ENCODE measurements at regions not wholly inside any gene's neighbourhood (a gene's known extent, or its start where the extent isn't known, plus 50 kb on each side); places are given as distances from the start of the nearest gene placed in this dataset.
A peak's percentile ranks its signal among the peaks of the same experiment; 100 is the strongest.
"Not testable (repeated sequence)": the region's sequence is repeated elsewhere in the genome, so short reads cannot be mapped to it uniquely, and the experiment has no call there.

- H3K36me3 ChIP-seq: no peaks in the 10 kb centered on the region
- H3K4me3 ChIP-seq: no peak overlapping the region
- no peak for DNase-seq
- no peaks in the 10 kb centered on the region for H3K27me3 ChIP-seq
- H3K9me3 ChIP-seq: no peaks in the 10 kb centered on the region
Measured at GRCh38 chr10:33674491-33674890, 340.0 kb upstream of the NRP1 start.

GRCh38 chr10:33673839-33674415 is 339.5 kb upstream of the NRP1 start:
- Histone ChIP-seq H3K9me3 (no peaks in the 10 kb centered on the region), H3K4me3 (no peak overlapping the region), H3K27me3 (no peaks in the 10 kb centered on the region), H3K36me3 (no peaks in the 10 kb centered on the region)
- no peak for DNase-seq

GRCh38 chr10:33669904-33670303 is 335.4 kb upstream of the NRP1 start:
- Histone ChIP-seq H3K9me3 (no peaks in the 10 kb centered on the region), H3K4me3 (no peak overlapping the region), H3K36me3 (no peaks in the 10 kb centered on the region), H3K27me3 (no peaks in the 10 kb centered on the region)
- DNase-seq: no peak

GRCh38 chr10:33666686-33667480 is 332.4 kb upstream of the NRP1 start:
- Histone ChIP-seq H3K4me3 (no peak overlapping the region), H3K9me3 (peaks cover 4% of the 10 kb centered on the region; the same call in 1 of the 2 replicates), H3K27me3 (no peaks in the 10 kb centered on the region), H3K36me3 (no peaks in the 10 kb centered on the region)
- DNase-seq: no peak

- H3K4me3 ChIP-seq: no peak overlapping the region
- no peaks in the 10 kb centered on the region for H3K36me3 ChIP-seq
- peaks cover 4% of the 10 kb centered on the region; the same call in 1 of the 2 replicates for H3K9me3 ChIP-seq
- no peaks in the 10 kb centered on the region for H3K27me3 ChIP-seq
- DNase-seq: no peak
Measured at GRCh38 chr10:33665501-33665900, 331.0 kb upstream of the NRP1 start.

GRCh38 chr10:33664070-33664469 is 329.6 kb upstream of the NRP1 start:
- H3K4me3 ChIP-seq: no peak overlapping the region
- no peaks in the 10 kb centered on the region for H3K27me3 ChIP-seq
- no peak for DNase-seq
- peaks cover 4% of the 10 kb centered on the region; the same call in 1 of the 2 replicates for H3K9me3 ChIP-seq
- H3K36me3 ChIP-seq: no peaks in the 10 kb centered on the region

- Histone ChIP-seq H3K27me3 (no peaks in the 10 kb centered on the region), H3K4me3 (no peak overlapping the region), H3K36me3 (no peaks in the 10 kb centered on the region), H3K9me3 (peaks cover 4% of the 10 kb centered on the region; the same call in 1 of the 2 replicates)
- peak; percentile 92 for DNase-seq
Measured at GRCh38 chr10:33661580-33662336, 327.3 kb upstream of the NRP1 start.

- Histone ChIP-seq H3K9me3 (peaks cover 4% of the 10 kb centered on the region; the same call in 1 of the 2 replicates), H3K4me3 (no peak overlapping the region), H3K27me3 (no peaks in the 10 kb centered on the region), H3K36me3 (no peaks in the 10 kb centered on the region)
- DNase-seq: no peak
Measured at GRCh38 chr10:33660329-33660728, 325.9 kb upstream of the NRP1 start.

- H3K27me3 ChIP-seq: no peaks in the 10 kb centered on the region
- H3K9me3 ChIP-seq: no peaks in the 10 kb centered on the region
- H3K4me3 ChIP-seq: no peak overlapping the region
- H3K36me3 ChIP-seq: no peaks in the 10 kb centered on the region
- no peak for DNase-seq
Measured at GRCh38 chr10:33657913-33658312, 323.4 kb upstream of the NRP1 start.

GRCh38 chr10:33657154-33657908 is 322.9 kb upstream of the NRP1 start:
- DNase-seq: no peak
- H3K4me3 ChIP-seq: no peak overlapping the region
- no peaks in the 10 kb centered on the region for H3K36me3 ChIP-seq
- no peaks in the 10 kb centered on the region for H3K9me3 ChIP-seq
- H3K27me3 ChIP-seq: no peaks in the 10 kb centered on the region

- no peaks in the 10 kb centered on the region for H3K36me3 ChIP-seq
- DNase-seq: no peak
- no peak overlapping the region for H3K4me3 ChIP-seq
- H3K9me3 ChIP-seq: no peaks in the 10 kb centered on the region
- H3K27me3 ChIP-seq: no peaks in the 10 kb centered on the region
Measured at GRCh38 chr10:33655921-33656320, 321.5 kb upstream of the NRP1 start.

- Histone ChIP-seq H3K27me3 (no peaks in the 10 kb centered on the region), H3K4me3 (no peak overlapping the region), H3K36me3 (no peaks in the 10 kb centered on the region), H3K9me3 (no peaks in the 10 kb centered on the region)
- DNase-seq: no peak
Measured at GRCh38 chr10:33655165-33655815, 320.8 kb upstream of the NRP1 start.

- Histone ChIP-seq H3K27me3 (no peaks in the 10 kb centered on the region), H3K36me3 (no peaks in the 10 kb centered on the region), H3K4me3 (no peak overlapping the region), H3K9me3 (no peaks in the 10 kb centered on the region)
- DNase-seq: peak; percentile 32
Measured at GRCh38 chr10:33653584-33654367, 319.3 kb upstream of the NRP1 start.

GRCh38 chr10:33652870-33653269 is 318.4 kb upstream of the NRP1 start:
- H3K4me3 ChIP-seq: no peak overlapping the region
- H3K36me3 ChIP-seq: no peaks in the 10 kb centered on the region
- DNase-seq: no peak
- no peaks in the 10 kb centered on the region for H3K9me3 ChIP-seq
- H3K27me3 ChIP-seq: no peaks in the 10 kb centered on the region

GRCh38 chr10:33650131-33650530 is 315.7 kb upstream of the NRP1 start:
- not testable (repeated sequence) for H3K27me3 ChIP-seq, H3K36me3 ChIP-seq, DNase-seq, H3K9me3 ChIP-seq, H3K4me3 ChIP-seq

GRCh38 chr10:33643042-33643441 is 308.6 kb upstream of the NRP1 start:
- no peaks in the 10 kb centered on the region for H3K36me3 ChIP-seq
- DNase-seq: no peak
- H3K27me3 ChIP-seq: no peaks in the 10 kb centered on the region
- H3K4me3 ChIP-seq: no peak overlapping the region
- no peaks in the 10 kb centered on the region for H3K9me3 ChIP-seq
